HUES48 (cell line): ENCODE measurements at regions not wholly inside any gene's neighbourhood (a gene's known extent, or its start where the extent isn't known, plus 50 kb on each side); places are given as distances from the start of the nearest gene placed in this dataset.

ENCODE experiments used
- H3K27ac ChIP-seq: one replicate; pipeline ENCODE4 v1.7.0; 2013; ENCODE audit warnings: low read depth, low read length, inconsistent platforms
- H3K27me3 ChIP-seq: 2 replicates; pipeline ENCODE4 v1.6.1; 2013; ENCODE audit warnings: mild to moderate bottlenecking, low read length; ENCODE audit not compliant: control insufficient read depth, insufficient read depth
- H3K36me3 ChIP-seq: 2 replicates; pipeline ENCODE4 v1.6.1; 2013; ENCODE audit warnings: low read length; ENCODE audit not compliant: control insufficient read depth, insufficient read depth
- H3K4me1 ChIP-seq: 2 replicates; pipeline ENCODE4 v1.6.1; 2013; ENCODE audit warnings: mild to moderate bottlenecking, low read length; ENCODE audit not compliant: control insufficient read depth, insufficient read depth
- H3K4me3 ChIP-seq: 2 replicates; pipeline ENCODE4 v1.5.1; 2013; ENCODE audit warnings: mild to moderate bottlenecking, low read depth, low read length
- H3K9ac ChIP-seq: 2 replicates; pipeline ENCODE4 v1.6.1; 2013; ENCODE audit warnings: mild to moderate bottlenecking, low read depth, low read length, moderate library complexity
- H3K9me3 ChIP-seq: 2 replicates; pipeline ENCODE4 v1.6.1; 2013; ENCODE audit warnings: low read length; ENCODE audit not compliant: control insufficient read depth, insufficient read depth

DNA sequence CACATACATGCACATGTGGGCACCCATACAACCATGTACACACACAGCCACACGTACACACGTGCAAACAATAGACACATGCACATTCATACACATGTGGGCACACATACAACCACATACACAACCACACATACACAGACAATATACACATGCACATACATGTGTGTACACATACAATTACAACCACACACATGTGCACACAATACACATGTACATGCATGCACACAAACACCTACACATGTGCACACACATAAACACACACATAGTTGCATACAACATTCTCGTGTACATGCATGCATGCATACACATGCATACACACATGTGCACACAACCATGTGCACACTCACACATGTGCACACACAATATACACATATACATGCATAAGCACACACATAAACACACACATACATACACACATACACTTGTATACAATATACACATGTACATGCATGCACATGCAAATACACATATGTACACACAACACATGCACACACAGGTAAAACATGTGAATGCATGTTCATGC lies 118.6 kb upstream of the FRMD4A start:
- H3K9ac ChIP-seq, result no peak overlapping the region
- H3K27ac ChIP-seq, result no peak overlapping the region
- H3K9me3 ChIP-seq, result no peaks in the 10 kb centered on the region
- no peaks in the 10 kb centered on the region for H3K4me1 ChIP-seq
- H3K36me3 ChIP-seq, result no peaks in the 10 kb centered on the region
- H3K4me3 ChIP-seq, result no peak overlapping the region
- H3K27me3 ChIP-seq, result no peaks in the 10 kb centered on the region

DNA sequence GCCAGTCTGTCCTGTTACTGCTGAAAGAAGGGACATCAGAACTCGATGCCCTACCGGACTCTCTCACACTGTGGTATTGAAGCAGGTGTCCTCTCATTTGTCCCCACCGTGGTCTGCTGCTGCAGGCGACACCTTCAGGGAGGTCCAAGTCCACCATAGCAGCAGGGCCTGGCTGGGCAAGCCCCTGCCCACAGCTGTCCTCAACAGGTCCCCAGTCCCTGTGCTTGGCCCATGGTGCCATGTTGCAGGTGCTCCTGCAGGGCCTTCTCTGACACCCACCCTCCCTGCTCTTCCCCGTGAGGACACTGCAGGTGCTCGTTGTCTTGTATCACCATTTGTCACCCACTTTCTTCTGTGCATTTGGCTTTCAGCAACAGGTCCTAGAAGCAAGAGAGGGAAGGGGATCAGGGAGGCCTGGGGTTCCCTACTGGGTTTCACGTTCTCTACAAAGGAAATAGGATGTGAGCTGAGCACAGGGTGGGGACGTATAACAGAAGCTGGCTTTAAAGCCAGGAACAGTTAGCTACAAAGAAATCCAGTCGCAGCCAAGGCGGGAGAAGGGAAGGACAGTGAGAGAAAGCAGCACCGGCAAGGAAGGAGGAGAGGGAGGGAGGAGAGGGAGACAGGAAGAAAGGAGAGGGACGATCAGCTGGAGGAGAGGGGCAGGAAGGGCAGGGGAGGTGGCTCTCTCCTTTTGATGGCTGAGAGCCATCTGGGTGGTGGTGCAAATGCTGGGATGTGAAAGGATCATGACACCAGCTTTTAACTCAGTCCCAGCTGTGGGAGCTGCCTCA lies 117.7 kb upstream of the FRMD4A start:
- Histone ChIP-seq H3K27ac (no peak overlapping the region), H3K9ac (no peak overlapping the region), H3K9me3 (no peaks in the 10 kb centered on the region)

DNA sequence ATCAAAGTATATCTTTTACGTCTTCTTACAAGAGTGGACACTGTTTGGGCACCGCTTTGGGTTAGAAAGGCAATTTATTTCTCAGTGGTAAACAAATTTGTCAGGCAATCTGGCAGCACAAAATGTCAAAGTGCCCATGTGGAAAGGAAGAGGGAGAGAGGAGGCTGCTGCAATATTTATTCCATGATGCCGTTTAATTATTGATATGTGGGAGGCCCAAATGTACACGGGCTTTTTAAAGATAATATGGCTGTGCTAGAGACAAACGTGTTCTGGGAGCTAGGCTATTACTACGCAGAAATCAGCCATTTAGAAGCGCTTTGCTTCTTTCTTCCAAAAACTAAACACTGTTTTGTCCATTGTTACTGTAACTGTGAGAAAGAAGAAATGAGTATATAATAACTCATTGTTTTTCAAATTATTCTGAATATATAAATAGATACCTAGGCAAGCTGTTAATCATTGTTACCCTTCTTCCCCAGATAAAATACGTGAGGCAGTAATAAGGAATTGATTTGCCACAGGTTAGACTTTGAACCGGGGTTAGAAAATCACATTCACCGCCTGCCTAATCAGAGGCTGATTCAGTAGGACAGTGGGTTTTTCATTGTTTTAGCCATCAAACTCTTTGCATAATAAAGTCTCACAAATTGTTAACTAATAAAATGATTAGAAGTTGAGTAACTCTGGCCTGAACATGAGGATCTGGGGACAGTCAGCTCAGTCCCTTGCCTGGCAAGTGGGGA lies 116.5 kb upstream of the FRMD4A start:
- no peak overlapping the region for H3K4me3 ChIP-seq
- no peaks in the 10 kb centered on the region for H3K4me1 ChIP-seq
- no peaks in the 10 kb centered on the region for H3K36me3 ChIP-seq
- H3K9ac ChIP-seq, result no peak overlapping the region
- H3K27me3 ChIP-seq, result no peaks in the 10 kb centered on the region
- no peak overlapping the region for H3K27ac ChIP-seq
- no peaks in the 10 kb centered on the region for H3K9me3 ChIP-seq

More for the DNA sequence above, 117.7 kb upstream of the FRMD4A start:
- no peaks in the 10 kb centered on the region for H3K27me3 ChIP-seq
- H3K36me3 ChIP-seq, result no peaks in the 10 kb centered on the region
- H3K4me1 ChIP-seq, result no peaks in the 10 kb centered on the region
- H3K4me3 ChIP-seq, result no peak overlapping the region

DNA sequence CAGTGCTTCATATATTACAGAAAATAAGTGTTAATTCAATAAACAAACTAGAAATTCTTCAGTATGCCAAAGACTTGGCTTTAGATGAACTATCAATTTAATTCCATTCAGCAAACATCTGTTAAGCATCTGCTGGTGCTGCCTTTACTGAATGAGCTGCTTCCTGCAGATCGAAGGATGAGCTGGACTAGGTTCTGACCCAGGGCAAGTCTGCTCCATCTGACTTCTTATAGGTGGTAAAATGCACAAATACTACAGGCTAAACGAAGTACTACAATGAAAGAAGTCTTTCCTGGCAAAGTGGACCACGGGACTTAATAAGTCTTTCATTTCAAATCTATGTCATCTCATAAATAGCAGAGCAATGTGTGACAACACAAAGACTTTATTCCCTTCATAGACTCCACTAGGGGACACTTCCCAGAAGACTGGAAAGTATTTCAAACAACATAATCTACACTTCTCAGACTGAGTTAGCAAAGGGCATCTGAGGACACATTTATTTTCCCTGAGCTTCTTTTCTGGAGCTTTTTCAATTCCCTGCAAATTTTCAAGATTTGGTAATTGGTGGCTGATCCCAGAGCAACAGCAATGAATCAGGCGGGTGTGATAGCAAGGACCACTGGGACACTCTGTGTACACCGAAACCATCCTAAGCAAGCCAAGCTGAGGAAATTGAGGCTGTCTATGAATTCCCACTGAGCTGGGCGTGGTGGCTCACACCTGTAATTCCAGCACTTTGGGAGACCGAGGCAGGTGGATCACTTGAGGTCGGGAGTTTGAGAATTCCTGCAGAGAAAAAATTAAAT lies 108.9 kb upstream of the FRMD4A start:
- Histone ChIP-seq H3K27ac (no peak overlapping the region), H3K4me1 (no peaks in the 10 kb centered on the region), H3K4me3 (no peak overlapping the region), H3K9ac (no peak overlapping the region), H3K9me3 (no peaks in the 10 kb centered on the region), H3K27me3 (no peaks in the 10 kb centered on the region), H3K36me3 (no peaks in the 10 kb centered on the region)

DNA sequence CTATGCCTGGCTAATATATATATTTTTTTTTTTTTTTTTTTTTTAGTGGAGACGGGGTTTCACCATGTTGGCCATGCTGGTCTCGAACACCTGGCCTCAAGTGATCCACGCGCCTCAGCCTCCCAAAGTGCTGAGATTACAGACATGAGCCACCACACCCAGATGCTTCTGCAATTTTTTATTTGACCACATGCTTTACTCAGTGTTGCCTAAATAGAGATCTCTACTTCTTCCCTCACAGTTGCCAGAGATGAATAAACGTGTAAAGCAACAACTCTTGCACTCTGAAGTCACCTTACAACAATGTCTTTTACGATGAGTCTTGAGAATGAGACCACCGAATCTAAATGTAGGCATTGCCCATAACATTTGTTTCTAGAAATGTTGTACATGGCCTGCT lies 107.9 kb upstream of the FRMD4A start:
- Histone ChIP-seq H3K36me3 (no peaks in the 10 kb centered on the region), H3K4me1 (no peaks in the 10 kb centered on the region), H3K27me3 (no peaks in the 10 kb centered on the region), H3K9me3 (no peaks in the 10 kb centered on the region), H3K4me3 (no peak overlapping the region), H3K9ac (no peak overlapping the region), H3K27ac (no peak overlapping the region)

DNA sequence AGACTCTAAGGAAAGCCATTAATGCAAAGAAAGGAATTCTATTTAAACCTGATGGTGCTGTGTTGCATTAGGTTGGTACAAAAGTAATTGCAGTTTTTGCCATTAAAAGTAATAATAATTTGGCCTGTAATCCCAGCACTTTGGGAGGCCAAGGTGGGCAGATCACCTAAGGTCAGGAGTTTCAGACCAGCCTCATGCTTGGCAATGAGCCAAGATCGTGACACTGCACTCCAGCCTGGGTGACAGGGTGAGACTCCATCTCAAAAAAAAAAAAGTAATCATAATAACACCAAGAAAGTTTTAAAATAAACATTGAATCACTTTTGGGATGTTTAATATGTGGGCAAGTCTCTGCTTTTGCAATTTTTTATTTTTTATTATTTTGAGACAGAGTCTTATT lies 107.3 kb upstream of the FRMD4A start:
- no peak overlapping the region for H3K4me3 ChIP-seq
- H3K9ac ChIP-seq, result no peak overlapping the region
- no peaks in the 10 kb centered on the region for H3K9me3 ChIP-seq

DNA sequence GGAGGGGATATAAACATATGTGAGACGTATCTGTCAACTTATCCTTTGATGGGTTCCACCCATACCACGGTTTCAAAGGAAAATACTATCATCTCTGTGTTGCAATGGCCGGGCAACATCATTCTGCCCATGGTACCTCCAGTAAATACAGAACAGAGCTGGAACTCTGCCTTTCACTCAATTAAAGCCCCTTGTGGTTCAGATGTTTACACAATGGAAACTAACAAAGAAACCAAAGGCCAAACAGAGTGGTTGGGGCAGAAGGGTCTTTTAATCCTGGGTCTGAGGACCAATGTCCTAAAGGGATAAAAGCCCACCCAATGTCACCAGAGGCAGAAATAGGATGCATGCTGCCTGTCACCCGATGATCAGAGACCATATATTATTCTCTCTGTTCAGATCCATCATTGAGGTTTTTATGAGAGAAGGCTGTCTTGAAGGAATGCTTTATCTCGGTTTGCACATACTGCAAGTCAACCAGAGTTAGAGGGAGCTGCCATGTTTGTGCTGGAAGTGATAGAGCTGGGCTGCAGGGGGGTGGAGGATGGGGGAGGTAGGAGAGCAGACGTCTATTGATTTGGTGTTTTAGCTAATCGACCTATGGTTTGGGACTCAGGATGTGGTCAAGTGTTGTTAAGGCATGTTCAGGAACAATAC lies 105.4 kb upstream of the FRMD4A start:
- Histone ChIP-seq H3K9ac (no peak overlapping the region), H3K4me3 (no peak overlapping the region), H3K36me3 (no peaks in the 10 kb centered on the region), H3K27ac (no peak overlapping the region), H3K4me1 (no peaks in the 10 kb centered on the region; the same call in 1 of the 2 replicates), H3K27me3 (no peaks in the 10 kb centered on the region), H3K9me3 (no peaks in the 10 kb centered on the region)

More for the DNA sequence above, 107.3 kb upstream of the FRMD4A start:
- no peaks in the 10 kb centered on the region for H3K4me1 ChIP-seq
- no peak overlapping the region for H3K27ac ChIP-seq
- no peaks in the 10 kb centered on the region for H3K36me3 ChIP-seq
- no peaks in the 10 kb centered on the region for H3K27me3 ChIP-seq

DNA sequence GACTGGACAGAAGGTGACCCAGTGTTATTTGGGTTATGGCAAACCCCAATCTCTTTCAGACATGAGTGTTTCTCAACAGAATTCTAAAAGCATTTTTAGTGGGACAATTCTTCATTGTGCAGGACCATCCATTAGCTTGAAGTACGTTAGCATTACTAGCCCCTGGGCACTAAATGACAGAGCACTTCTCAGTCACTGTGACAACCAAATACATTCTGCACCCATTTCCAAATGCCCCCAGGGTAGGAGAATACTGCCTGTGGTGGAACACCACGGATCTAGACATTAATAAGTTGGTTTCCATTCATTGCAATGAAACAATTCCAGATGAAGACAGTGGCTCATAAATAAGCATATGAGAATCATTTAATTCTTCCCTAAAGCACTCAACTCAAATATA lies 102.4 kb upstream of the FRMD4A start:
- Histone ChIP-seq H3K27ac (no peak overlapping the region), H3K4me1 (peaks cover 23% of the 10 kb centered on the region), H3K9me3 (no peaks in the 10 kb centered on the region), H3K36me3 (no peaks in the 10 kb centered on the region), H3K9ac (no peak overlapping the region), H3K27me3 (no peaks in the 10 kb centered on the region), H3K4me3 (no peak overlapping the region)

DNA sequence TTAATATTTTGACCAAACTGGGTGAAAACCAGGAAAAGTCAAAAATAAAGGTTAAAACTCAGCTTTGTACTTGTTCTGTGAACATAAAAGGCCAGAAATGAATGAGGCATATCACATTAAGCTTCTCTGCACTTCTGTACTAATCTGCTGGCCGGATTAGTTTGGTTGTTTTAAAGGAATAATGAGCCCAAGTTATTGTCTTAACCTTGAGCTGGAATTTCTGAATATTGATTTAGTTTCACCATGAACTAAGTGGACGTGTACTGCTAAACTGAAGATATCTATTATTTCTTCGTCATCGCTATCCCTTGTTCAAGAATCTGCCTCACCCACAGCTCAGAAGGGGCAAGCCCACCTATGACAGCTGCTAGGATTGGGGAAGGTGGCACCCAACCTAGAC lies 101.1 kb upstream of the FRMD4A start:
- Histone ChIP-seq H3K4me1 (peaks cover 29% of the 10 kb centered on the region), H3K9me3 (no peaks in the 10 kb centered on the region), H3K4me3 (no peak overlapping the region), H3K27ac (no peak overlapping the region), H3K27me3 (no peaks in the 10 kb centered on the region), H3K9ac (no peak overlapping the region), H3K36me3 (no peaks in the 10 kb centered on the region)

DNA sequence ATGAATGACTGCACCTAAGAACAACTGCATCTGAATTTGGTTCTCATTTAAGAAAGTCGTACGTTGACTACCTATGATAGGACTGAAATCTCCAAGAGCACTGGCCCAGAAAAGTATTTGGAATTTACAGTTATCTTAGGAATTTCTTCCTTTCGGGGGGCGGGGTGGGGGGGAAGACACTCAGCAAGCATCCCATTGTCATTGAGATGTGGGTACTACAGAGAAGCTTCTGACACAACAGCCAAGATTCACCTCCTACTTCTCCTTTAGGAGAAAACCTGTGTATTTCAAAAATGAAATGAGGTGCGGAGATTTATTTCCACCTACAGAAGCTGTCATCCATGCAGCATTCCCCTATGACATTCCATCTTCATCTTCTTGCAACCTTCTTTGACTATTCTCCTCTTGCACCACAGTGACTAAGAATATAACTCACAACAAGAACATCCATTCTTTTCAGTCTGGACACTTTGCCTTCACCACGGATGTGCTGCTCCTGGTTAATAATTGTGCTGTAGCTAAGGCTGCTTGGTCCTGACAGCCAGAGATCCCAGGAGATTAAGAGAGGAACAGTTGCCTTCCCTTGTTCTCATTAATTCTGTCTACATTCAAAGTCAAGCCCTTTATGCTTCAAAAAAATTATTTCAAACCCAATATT lies 98.4 kb upstream of the FRMD4A start:
- Histone ChIP-seq H3K27ac (peak overlapping the region; percentile 91), H3K9me3 (no peaks in the 10 kb centered on the region), H3K4me3 (peak overlapping the region; percentile 46), H3K27me3 (no peaks in the 10 kb centered on the region), H3K36me3 (no peaks in the 10 kb centered on the region), H3K4me1 (peaks cover 41% of the 10 kb centered on the region), H3K9ac (no peak overlapping the region)
